ENCODE measurements at regions not wholly inside any gene's neighbourhood (a gene's known extent, or its start where the extent isn't known, plus 50 kb on each side); places are given as distances from the start of the nearest gene placed in this dataset.
A peak's percentile ranks its signal among the peaks of the same experiment; 100 is the strongest.
"Not testable (repeated sequence)": the region's sequence is repeated elsewhere in the genome, so short reads cannot be mapped to it uniquely, and the experiment has no call there.

DNA sequence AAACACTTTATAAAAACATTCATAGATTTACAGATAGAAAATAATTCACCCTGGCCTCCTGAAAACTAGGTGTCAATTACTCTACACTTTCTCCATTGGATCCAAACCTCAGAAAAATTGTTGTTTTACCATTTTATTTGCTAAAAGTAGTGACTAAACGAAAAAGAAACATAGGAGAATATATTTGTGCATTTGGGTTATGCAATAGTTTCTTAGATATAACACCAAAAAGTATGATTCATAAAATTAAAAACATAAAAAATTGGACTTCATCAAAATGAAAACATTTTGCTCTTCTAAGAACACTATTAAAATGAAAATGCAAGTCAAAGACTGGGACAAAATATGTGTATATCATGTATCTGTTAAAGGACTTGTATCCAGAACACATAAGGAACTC lies 671.3 kb downstream of the MAFB start:
- DNase-seq (ENCODE audit: insufficient read length, low spot score) (no peak), FAIRE-seq (no peak)

GRCh38 chr20:40016890-40017289 lies 672.1 kb downstream of the MAFB start:
- DNase-seq (ENCODE audit: insufficient read length, low spot score): no peak
- no peak for FAIRE-seq

DNA sequence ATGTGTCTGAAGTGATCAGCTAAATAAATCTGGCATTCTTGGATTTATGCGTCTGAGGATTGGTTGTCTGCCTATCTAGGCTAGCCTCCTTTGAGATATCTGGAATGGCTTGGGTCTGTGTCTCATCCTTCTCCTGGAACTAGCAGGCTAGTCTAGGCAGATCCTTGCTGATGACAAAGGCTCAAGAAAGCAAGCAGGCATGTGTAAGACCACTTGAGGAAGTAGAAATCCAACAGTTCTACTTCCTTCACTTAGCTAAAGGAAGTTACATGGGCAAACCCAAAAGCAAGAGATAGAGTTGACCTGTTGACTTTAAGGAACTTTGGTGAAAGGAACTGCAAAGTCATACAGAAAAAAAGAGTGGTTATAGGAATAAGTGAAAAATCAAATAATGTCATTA lies 672.6 kb downstream of the MAFB start:
- DNase-seq (ENCODE audit: insufficient read length, low spot score) (no peak), FAIRE-seq (no peak)

GRCh38 chr20:40012026-40012425 lies 677.0 kb downstream of the MAFB start:
- FAIRE-seq; DNase-seq (ENCODE audit: insufficient read length, low spot score): not testable (repeated sequence)

DNA sequence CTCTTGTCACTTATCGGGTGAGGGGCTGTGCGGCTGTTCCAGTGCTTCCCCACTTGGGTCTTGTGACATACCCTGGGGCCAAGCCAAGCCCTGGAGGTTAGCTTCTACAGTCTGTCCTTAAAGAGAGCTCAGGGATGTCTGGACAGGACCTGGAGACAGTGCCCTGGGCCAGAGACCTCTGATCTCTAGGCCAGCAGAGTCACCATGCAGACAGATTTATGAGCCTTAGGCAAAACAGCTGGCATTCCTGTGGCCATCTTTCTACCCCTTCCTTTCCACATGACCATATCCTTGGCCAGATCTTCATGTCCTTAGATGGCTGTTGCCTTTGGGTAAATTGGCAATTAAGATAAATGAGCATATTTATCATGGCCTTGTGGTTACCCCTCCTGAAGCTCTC lies 678.6 kb downstream of the MAFB start:
- no peak for FAIRE-seq
- DNase-seq (ENCODE audit: insufficient read length, low spot score): no peak

GRCh38 chr20:40009542-40009941 lies 679.5 kb downstream of the MAFB start:
- DNase-seq (ENCODE audit: insufficient read length, low spot score): no peak
- FAIRE-seq: no peak

DNA sequence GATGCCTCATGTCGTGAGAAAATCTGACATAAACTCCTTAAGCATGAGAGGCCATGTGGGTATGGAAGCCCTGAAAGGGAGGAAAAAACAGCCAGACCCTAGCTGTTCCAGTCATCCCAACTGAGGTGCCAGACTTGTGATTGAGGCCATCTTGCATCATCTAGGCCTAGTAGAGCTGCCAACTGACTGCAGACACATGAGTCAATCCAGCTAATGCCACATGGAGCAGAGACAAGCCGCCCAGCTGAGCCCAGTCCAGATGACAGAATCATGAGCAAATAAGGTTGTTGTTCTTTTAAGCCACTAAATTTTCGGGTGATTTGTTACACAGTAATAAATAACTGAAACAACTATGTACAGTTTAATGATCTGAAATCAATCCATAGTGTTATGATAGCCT lies 680.9 kb downstream of the MAFB start:
- DNase-seq (ENCODE audit: insufficient read length, low spot score) (no peak), FAIRE-seq (peak; percentile 33)

- no peak for DNase-seq (ENCODE audit: insufficient read length, low spot score)
- no peak for FAIRE-seq
These were observed 682.7 kb downstream of the MAFB start for GRCh38 chr20:40006168-40006860.

- not testable (repeated sequence) for DNase-seq (ENCODE audit: insufficient read length, low spot score); FAIRE-seq
These were observed 684.9 kb downstream of the MAFB start for GRCh38 chr20:40004092-40004491.

DNA sequence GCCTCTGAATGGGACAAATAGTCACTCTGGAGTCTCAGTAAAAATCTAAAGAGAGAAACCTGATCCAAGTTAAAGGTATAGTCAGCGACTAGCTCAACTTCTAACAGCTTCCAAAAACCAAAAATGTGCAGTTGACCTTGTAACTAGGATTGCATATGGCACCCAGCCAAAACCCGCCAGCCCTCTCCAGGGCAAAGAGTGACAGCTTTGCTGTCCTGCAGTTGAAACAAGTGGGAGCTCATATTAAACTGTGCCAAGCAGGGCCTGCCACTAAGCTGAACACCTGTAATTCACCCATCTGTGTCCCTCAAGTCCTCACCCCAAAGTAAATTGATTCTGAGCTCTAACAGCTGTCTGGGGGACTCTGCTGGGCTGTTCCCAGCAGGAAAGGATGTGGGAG lies 695.3 kb downstream of the MAFB start:
- no peak for DNase-seq (ENCODE audit: insufficient read length, low spot score)
- no peak for FAIRE-seq

- DNase-seq (ENCODE audit: insufficient read length, low spot score) (no peak), FAIRE-seq (no peak)
These were observed 698.3 kb downstream of the MAFB start for GRCh38 chr20:39990692-39991091.

GRCh38 chr20:39988991-39989390 lies 700.0 kb downstream of the MAFB start:
- no peak for FAIRE-seq
- DNase-seq (ENCODE audit: insufficient read length, low spot score): no peak

DNA sequence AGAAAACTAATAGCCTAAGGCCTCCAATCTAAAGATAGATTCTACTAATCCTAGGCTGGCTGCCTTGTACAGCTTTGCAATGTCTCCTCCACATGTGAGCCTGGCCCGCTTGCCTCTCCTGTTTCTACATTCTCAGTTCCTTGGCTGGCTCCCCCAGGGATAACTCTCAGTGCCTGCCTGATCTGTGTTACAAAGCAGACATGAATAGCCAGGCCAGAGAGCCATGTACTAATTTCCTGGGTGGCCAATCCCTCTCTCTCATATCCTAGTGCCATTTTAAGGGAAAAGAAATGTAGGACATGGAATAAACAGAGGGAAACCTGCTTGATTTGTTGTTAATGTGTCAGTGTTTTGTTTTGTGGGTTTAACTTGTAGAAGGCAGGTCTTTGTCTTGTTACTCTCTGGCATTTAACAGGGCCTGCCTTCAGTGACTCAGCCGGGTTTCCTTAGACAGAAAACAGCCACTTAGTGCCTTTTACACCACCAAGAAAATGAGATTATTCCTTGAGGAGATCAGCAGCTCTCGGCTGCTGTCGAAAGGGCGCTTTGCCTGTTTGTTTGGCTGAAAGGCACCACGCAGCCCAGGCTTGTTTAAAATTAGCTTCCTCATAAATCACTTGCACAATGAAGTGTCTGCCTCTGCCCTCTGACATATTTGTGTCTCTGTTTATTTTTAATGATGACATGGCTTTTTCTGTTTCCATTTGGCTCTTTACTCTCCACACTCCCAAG lies 702.7 kb downstream of the MAFB start:
- no peak for DNase-seq (ENCODE audit: insufficient read length, low spot score)
- no peak for FAIRE-seq

DNA sequence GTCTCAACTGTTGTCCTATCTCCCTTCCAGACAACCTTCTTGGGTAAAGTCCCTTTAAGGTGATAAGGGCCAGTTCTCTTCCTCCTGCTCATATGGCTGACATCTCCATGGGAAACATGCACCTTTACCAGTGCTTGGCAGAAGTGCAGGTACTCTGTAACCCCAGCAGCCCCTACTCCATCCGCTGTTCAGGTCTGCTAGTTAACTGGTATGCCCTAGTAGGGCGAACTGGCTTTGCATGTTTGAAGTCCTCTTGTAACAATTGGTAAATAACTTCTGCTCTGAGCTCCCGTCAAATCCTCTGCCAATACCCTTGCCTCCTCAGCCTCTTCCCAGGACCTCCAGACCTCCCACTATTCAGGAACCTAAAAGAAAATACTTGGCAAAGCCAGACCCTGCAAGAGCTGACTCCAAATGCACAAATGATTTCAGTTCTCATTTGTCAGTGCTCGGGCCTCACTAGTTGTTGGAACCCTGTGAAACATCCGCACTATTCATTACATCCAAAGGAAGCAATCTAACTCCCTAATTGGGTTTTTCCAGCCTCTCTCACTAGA lies 703.7 kb downstream of the MAFB start:
- DNase-seq (ENCODE audit: insufficient read length, low spot score) (no peak), FAIRE-seq (no peak)

DNA sequence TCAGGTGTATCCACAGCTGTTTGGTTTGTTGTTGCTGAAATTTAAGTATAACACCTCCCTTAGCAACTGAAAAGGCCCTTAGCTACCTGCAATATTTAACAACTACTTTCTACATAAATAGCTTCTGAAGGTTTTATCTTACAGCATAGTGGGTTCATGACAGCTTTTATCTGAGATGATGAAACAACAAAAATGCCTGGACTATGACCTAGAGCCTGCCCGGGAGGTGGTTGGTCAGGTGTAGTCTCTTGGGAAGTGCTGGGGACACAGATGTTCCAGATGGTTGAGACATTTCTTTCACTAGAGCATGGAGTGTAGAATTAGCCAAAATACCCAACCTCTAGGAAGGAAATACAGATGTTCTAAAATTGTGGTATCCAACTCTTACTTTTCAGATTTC lies 705.4 kb downstream of the MAFB start:
- no peak for DNase-seq (ENCODE audit: insufficient read length, low spot score)
- FAIRE-seq: no peak

- no peak for DNase-seq (ENCODE audit: insufficient read length, low spot score)
- FAIRE-seq: no peak
These were observed 705.9 kb downstream of the MAFB start for GRCh38 chr20:39983183-39983582.

GRCh38 chr20:39974966-39975501 lies 714.0 kb downstream of the MAFB start:
- DNase-seq (ENCODE audit: insufficient read length, low spot score): no peak
- FAIRE-seq: no peak

DNA sequence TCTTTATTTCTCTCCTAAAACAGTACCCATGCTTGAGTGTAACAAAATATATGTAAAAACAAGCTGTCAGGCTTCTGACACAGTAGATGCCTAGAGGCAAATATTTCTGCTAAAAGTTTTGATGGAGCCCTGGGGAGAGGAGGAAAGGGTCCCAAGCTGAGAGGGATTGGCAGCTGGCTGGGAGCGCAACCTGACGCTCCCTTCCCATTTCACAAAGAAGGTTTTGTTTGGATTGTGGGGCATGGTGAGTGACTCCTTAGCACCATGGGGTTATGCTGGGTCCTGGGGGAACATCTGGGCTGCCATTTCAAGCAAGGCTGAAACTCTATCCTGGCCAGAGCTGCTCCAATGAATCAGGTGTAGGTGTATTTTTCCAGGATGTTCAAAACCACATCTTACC lies 720.5 kb downstream of the MAFB start:
- DNase-seq (ENCODE audit: insufficient read length, low spot score) (no peak), FAIRE-seq (no peak)

GRCh38 chr20:39967806-39968205 lies 721.2 kb downstream of the MAFB start:
- no peak for FAIRE-seq
- no peak for DNase-seq (ENCODE audit: insufficient read length, low spot score)

DNA sequence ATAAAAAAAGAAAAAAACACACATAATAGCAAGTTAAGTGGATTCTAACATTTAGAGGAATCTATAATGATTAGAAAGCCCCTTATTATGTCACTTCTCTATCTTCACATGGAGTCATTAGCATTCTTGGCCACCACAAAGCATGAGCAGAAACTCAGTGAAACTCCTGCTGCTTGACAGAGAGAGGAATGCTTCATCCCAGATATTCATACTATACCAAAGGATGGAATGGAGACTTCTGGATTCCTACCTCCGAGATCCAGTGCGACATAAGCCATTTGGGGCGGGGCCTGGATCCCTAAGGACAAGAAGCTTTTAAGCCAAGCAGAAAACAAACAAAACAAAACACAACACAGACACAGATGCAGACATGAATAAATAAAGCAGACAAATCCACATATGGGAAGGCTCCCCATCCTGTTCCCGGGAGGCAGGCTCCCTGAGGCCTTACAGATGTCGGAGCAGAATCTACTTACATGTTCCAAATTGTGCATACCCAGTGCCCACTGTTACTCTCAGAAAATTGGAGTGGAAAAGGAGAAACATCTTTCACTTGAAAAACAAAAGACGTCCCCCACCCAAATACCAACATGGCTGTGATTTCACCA lies 727.3 kb downstream of the MAFB start:
- DNase-seq (ENCODE audit: insufficient read length, low spot score) (no peak), FAIRE-seq (no peak)
